ENCODE measurements at regions not wholly inside any gene's neighbourhood (a gene's known extent, or its start where the extent isn't known, plus 50 kb on each side); places are given as distances from the start of the nearest gene placed in this dataset.
"Not testable (repeated sequence)": the region's sequence is repeated elsewhere in the genome, so short reads cannot be mapped to it uniquely, and the experiment has no call there.

GRCh38 chr7:66553675-66554074 lies 75.0 kb upstream of the KCTD7 start:
- TF ChIP-seq, protein P1, sequence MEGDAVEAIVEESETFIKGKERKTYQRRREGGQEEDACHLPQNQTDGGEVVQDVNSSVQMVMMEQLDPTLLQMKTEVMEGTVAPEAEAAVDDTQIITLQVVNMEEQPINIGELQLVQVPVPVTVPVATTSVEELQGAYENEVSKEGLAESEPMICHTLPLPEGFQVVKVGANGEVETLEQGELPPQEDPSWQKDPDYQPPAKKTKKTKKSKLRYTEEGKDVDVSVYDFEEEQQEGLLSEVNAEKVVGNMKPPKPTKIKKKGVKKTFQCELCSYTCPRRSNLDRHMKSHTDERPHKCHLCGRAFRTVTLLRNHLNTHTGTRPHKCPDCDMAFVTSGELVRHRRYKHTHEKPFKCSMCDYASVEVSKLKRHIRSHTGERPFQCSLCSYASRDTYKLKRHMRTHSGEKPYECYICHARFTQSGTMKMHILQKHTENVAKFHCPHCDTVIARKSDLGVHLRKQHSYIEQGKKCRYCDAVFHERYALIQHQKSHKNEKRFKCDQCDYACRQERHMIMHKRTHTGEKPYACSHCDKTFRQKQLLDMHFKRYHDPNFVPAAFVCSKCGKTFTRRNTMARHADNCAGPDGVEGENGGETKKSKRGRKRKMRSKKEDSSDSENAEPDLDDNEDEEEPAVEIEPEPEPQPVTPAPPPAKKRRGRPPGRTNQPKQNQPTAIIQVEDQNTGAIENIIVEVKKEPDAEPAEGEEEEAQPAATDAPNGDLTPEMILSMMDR (IDR thresholded peaks at IDR 0.05; ENCODE audit: insufficient read depth, low read depth, low read length), result not testable (repeated sequence)
- TF ChIP-seq EZH2 (IDR thresholded peaks at IDR 0.05; ENCODE audit: insufficient read depth, low read length), result not testable (repeated sequence)
